Stimulated activated CD4-positive, alpha-beta T cell treated with anti-CD3 and anti-CD28 coated beads, Interleukin-1b, Interleukin-23, amount 100 ng/mL, for 24 hours (primary cell): ENCODE measurements at regions not wholly inside any gene's neighbourhood (a gene's known extent, or its start where the extent isn't known, plus 50 kb on each side); places are given as distances from the start of the nearest gene placed in this dataset.
"Not testable (repeated sequence)": the region's sequence is repeated elsewhere in the genome, so short reads cannot be mapped to it uniquely, and the experiment has no call there.

Experiments
- DNase-seq, 4 experiments: peaks; one replicate each; pipeline ENCODE4 v3.0.0-alpha.2; 2020; ENCODE audit warnings: low read depth in 4 of 4, low spot score in 1 of 4

GRCh38 chr6:138656364-138657064 lies 117.1 kb upstream of the CCDC28A start:
- DNase-seq: no peak

DNA sequence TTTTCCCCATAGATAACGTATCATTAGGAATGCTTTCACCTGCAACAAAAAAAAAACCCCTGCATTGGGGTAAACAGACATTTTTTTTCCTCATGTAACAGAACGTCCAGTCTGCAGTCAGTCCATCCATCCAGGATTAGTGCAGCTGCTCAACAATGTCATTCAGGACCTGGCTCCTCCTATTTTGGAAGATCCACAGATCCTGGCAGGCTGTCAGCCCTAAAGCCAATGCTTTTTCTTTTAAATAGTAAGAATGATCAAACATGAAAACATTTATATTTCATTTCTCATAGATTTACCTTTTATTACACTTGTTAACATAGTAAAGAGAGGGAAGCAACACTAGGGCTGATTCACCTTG lies 116.5 kb upstream of the CCDC28A start:
- DNase-seq: no peak

- DNase-seq: no peak
These were observed 113.6 kb upstream of the CCDC28A start for GRCh38 chr6:138659998-138660397.

GRCh38 chr6:138662471-138662870 lies 111.1 kb upstream of the CCDC28A start:
- DNase-seq: no peak

DNA sequence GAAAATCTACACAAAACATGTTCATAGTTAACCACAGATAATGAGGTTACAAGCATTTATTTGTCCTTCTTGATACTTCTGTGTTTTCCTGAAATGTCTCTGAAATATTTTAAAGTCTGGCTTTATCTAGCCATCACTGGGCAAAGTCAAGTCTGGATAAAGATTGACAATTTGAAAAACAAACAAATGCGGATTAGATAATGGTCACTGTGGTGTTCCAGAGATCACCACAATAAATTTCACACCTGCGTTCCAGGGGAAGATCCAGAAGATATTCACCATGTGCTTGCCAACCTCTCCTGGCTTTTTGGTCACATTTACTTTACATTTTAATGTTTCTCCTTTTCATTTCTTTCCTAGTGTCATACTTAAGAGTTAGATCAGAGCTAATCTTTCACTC lies 109.7 kb upstream of the CCDC28A start:
- no peak for DNase-seq

DNA sequence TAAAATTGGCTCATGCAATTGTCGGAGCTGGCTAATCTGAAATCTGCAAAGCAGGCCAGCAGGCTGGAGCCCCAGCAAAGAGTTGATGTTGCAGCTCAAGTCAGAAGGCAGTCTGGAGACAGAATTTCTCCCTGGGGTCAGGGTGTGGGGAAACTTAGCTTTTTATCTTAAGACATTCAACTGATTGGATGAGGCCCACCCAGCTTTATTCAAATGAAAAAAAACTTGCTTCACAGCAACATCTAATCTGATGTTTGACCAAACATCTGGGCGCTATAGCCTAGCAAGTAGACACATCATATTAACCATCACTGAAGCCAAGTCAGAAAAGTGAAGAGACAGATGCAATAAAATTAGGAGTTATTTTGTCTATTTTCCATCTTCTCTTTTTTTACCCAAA lies 108.8 kb upstream of the CCDC28A start:
- no peak for DNase-seq

DNA sequence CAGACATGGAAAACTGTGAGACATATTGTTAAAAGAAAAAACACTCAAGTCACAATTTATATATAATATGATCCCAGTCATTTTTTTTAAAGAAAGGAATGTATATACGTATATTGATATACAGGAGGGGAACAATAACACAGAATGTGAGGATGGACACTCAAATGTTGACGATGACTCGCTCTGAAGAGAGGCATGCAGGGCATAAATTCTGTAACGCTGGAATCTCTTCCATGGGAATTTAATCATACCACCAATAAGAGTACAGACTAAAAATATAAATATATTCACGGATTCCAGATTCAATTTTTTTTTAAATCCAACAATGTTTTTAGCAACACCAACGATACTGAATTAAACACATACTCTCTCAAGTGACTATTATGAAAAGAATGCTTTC lies 106.9 kb upstream of the CCDC28A start:
- DNase-seq: no peak

- DNase-seq: no peak
These were observed 106.2 kb upstream of the CCDC28A start for GRCh38 chr6:138667408-138667807.

GRCh38 chr6:138671351-138671750 lies 102.2 kb upstream of the CCDC28A start:
- no peak for DNase-seq

- no peak for DNase-seq
These were observed 100.1 kb upstream of the CCDC28A start for GRCh38 chr6:138673346-138674014.

DNA sequence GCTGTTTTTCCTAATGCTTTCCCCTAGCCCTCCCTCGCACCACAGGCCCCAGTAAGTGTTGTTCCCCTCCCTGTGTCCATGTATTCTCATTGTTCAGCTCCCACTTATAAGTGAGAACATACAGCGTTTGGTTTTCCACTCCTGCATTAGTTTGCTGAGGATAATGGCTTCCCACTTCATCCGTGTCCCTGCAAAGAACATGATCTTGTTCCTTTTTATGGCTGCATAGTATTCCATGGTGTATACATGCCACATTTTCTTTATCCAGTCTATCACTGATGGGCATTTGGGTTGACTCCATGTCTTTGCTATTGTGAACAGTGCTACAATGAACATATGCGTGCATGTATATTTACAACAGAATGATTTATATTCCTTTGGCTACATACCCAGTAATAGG lies 99.1 kb upstream of the CCDC28A start:
- not testable (repeated sequence) for DNase-seq

- DNase-seq: no peak
These were observed 96.0 kb upstream of the CCDC28A start for GRCh38 chr6:138677538-138677937.

DNA sequence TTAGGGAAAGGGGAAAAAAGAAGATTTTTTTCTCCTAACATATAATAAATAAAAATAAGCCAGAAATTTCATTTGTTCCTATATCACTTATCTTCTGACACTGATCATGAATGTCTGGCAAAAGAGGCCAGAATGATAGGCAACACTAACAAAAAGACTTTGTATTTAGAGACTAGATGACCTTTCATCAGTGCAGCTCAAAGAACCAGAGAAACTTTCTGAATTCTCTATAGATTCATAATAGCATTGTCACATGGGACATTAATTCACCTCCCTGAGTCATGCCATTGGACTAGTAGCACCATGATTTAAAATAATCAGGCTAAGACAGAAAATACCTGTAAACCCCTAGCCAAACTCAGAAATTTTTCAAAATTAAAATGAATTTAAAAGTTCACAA lies 95.4 kb upstream of the CCDC28A start:
- no peak for DNase-seq

GRCh38 chr6:138680085-138680484 lies 93.5 kb upstream of the CCDC28A start:
- no peak for DNase-seq

- no peak for DNase-seq
These were observed 91.9 kb upstream of the CCDC28A start for GRCh38 chr6:138681627-138682026.

GRCh38 chr6:138682704-138683527 lies 90.7 kb upstream of the CCDC28A start:
- DNase-seq: no peak

- DNase-seq: no peak
These were observed 88.3 kb upstream of the CCDC28A start for GRCh38 chr6:138685257-138685656.

DNA sequence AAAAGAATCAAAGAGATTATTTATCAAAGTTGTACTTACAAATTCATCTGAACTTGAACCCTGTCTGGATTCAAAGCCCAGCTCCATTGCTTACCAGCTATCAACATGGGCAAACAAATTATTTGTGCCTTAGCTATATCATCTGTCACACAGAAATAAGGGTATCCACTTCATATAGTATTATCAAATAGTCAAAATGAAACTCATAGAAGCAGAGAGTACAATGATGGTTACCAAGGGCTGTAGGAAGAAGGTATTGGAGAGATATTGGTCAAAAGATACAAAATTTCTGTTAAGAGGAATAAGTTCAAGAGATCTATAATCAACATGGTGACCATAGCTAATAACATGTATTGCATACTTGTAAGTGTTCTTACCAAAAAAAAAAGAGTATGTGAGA lies 87.8 kb upstream of the CCDC28A start:
- DNase-seq: no peak

- no peak for DNase-seq
These were observed 85.0 kb upstream of the CCDC28A start for GRCh38 chr6:138688580-138688979.

DNA sequence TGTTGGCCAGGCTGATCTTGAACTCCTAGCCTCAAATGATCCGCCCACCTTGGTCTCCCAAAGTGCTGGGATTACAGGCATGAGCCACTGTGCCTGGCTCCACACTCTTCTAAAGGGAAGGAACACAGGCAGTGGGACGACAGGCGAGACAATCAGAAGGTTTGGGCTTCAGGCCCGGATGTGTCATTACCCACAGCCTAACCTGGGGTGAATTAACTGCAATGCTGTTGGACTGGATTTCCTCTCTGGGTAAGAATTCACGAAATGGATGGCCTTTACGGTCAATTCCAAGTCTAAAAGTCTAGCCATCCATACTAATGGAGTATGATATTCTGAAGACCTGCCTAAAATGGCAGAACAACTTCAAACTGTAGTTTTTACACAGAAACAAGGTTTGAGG lies 83.7 kb upstream of the CCDC28A start:
- no peak for DNase-seq

DNA sequence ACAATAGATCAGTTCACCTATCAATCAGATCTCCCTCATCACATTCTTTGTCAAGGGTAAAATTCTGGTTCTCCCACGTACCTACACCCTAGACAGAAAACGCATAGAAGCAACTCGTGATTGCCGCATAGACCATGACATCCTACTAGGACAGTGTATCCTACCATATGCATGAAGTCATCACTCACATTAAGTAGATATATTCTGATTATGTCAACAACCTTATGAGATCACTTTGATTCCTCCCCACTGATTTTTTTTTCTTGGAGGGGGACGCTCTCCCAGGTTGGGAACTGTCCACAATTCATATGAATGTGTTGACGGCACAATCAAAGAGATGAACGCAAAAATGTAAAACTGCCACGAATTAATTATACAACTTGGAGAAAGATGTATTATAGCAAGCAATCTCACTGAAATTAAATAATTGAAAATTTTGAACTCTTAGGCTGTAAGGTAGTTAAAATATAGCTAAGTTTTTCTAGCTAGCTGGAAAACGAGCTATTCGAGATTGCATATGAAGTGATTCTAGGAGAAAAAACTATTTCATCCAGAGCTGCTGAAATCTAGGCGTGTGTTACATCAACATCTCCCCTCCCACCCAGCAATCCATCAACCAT lies 82.5 kb upstream of the CCDC28A start:
- no peak for DNase-seq

GRCh38 chr6:138691595-138692057 lies 81.9 kb upstream of the CCDC28A start:
- no peak for DNase-seq
